ENCODE measurements at regions not wholly inside any gene's neighbourhood (a gene's known extent, or its start where the extent isn't known, plus 50 kb on each side); places are given as distances from the start of the nearest gene placed in this dataset.

GRCh38 chr6:16928387-16928786 lies 167.1 kb upstream of the ATXN1 start:
- no peak for TF ChIP-seq POLR2AphosphoS5 (IDR thresholded peaks at IDR 0.05; ENCODE audit: low read depth, low read length)
- no peak for TF ChIP-seq POLR2A (IDR thresholded peaks at IDR 0.05; ENCODE audit: low read depth, low read length)
